MCF 10A (cell line): ENCODE measurements at regions not wholly inside any gene's neighbourhood (a gene's known extent, or its start where the extent isn't known, plus 50 kb on each side); places are given as distances from the start of the nearest gene placed in this dataset.

Experiments
- BruUV-seq: library from RNA; stranded (reverse); fragments of 400-500 nt; replicated peaks from 2 replicates; lab custom pipeline; 2021; lab: Mats Ljungman, UMichigan
- CTCF ChIA-PET: fragments of 300-600 bp; sonication (Branson Sonifier 250); formaldehyde crosslinking; extraction: SDS; loops from one replicate; lab custom pipeline; 2021; ENCODE audit warnings: antibody characterized with exemption, inconsistent platforms; lab: Yijun Ruan, JAX
- POLR2A ChIA-PET: fragments of 300-600, 350-650 bp; sonication (Branson Sonifier 250); formaldehyde crosslinking; extraction: SDS; loops from one replicate; lab custom pipeline; 2020; ENCODE audit warnings: antibody characterized with exemption, inconsistent platforms; lab: Yijun Ruan, JAX
- DNase-seq: peaks from one replicate; pipeline ENCODE4 v3.0.0-alpha.2; 2018; ENCODE audit not compliant: unreplicated experiment
- H3K27ac Mint-ChIP-seq: one replicate; pipeline ENCODE4 v1.8.0; 2022; ENCODE audit warnings: mild to moderate bottlenecking, low read depth, mixed read lengths; ENCODE audit not compliant: unreplicated experiment
- H3K27me3 Mint-ChIP-seq: one replicate; pipeline ENCODE4 v1.8.0; 2022; ENCODE audit warnings: mixed read lengths; ENCODE audit not compliant: insufficient read depth, unreplicated experiment
- H3K36me3 Mint-ChIP-seq: one replicate; pipeline ENCODE4 v1.8.0; 2022; ENCODE audit warnings: mild to moderate bottlenecking, moderate library complexity, mixed read lengths; ENCODE audit not compliant: insufficient read depth, unreplicated experiment
- H3K4me1 Mint-ChIP-seq: one replicate; pipeline ENCODE4 v1.8.0; 2022; ENCODE audit warnings: mixed read lengths; ENCODE audit not compliant: insufficient read depth, unreplicated experiment
- H3K4me3 Mint-ChIP-seq: one replicate; pipeline ENCODE4 v1.8.0; 2022; ENCODE audit warnings: mild to moderate bottlenecking, moderate library complexity, mixed read lengths; ENCODE audit not compliant: unreplicated experiment
- H3K9me3 Mint-ChIP-seq: one replicate; pipeline ENCODE4 v1.8.0; 2022; ENCODE audit warnings: mixed read lengths; ENCODE audit not compliant: unreplicated experiment
- CTCF ChIP-seq: fragments of 200-600 bp; IDR thresholded peaks from one replicate; pipeline ENCODE4 v1.8.0; 2022; ENCODE audit warnings: antibody characterized with exemption, mild to moderate bottlenecking; ENCODE audit not compliant: unreplicated experiment
- intact Hi-C: fragments of 100-400 bp; cut with micrococcal nuclease; formaldehyde crosslinking; loops from 2 replicates; pipeline ENCODE4 v1.14.1; 2022

DNA sequence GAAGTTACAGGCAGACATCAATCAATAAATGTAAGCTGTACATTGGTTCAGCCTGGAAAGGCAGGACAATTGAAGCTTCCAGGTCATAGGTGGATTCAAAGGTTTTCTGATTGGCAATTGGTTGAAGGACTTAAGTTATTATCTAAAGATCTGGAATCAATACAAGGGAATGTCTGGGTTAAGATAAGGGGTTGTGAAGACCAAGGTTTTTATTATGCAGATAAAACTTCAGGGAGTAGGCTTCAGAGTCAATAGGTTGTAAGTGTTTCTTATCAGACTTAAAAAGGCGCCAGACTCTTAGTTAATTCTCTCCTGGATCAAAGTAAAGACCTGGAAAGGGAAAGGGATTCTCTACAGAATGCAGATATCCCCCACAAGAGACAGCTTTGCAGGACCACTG, 935.4 kb downstream of the TBC1D22A start:
- intact Hi-C loops, result no loop called here
- no TSS peak for BruUV-seq
- Mint-ChIP-seq H3K4me3 (no peak overlapping the region), H3K27ac (no peak overlapping the region), H3K9me3 (no peaks in the 10 kb centered on the region), H3K4me1 (no peaks in the 10 kb centered on the region), H3K27me3 (peaks cover 17% of the 10 kb centered on the region), H3K36me3 (no peaks in the 10 kb centered on the region)
- ChIA-PET CTCF (no interaction called here), POLR2A (no interaction called here)
- DNase-seq, result no peak
- no peak for TF ChIP-seq CTCF

DNA sequence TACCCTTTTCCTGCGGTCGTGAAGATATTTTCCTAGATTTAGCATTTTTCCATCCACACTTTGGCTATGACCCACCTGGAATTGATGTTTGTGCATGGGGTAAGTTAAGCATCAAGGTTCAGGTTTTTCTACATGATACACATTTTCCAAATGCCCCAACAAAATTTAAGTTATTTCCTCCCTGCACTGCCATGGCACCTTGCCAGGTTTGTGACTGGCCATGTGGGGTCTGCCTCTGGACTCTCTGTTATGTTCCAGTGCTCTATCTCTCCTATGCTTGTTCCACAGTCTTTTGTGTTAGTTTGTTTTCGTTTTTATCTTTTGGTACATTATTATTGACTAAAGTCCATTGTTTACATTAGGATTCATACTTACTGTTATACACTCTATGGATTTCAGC, 934.3 kb downstream of the TBC1D22A start:
- intact Hi-C loops, result no loop called here

GRCh38 chr22:47695176-47695575, 932.7 kb downstream of the TBC1D22A start:
- no peak for TF ChIP-seq CTCF
- intact Hi-C loops, result no loop called here
- Mint-ChIP-seq H3K27ac (no peak overlapping the region), H3K36me3 (no peaks in the 10 kb centered on the region), H3K9me3 (no peaks in the 10 kb centered on the region), H3K4me1 (peaks cover 7% of the 10 kb centered on the region), H3K4me3 (no peak overlapping the region), H3K27me3 (peaks cover 17% of the 10 kb centered on the region)
- BruUV-seq, result no TSS peak
- ChIA-PET CTCF (no interaction called here), POLR2A (no interaction called here)
- no peak for DNase-seq

More for the DNA sequence above, 934.3 kb downstream of the TBC1D22A start:
- H3K4me3 Mint-ChIP-seq, result no peak overlapping the region
- H3K36me3 Mint-ChIP-seq, result no peaks in the 10 kb centered on the region
- ChIA-PET CTCF (no interaction called here), POLR2A (no interaction called here)
- H3K9me3 Mint-ChIP-seq, result no peaks in the 10 kb centered on the region
- no peak overlapping the region for H3K27ac Mint-ChIP-seq
- no peak for TF ChIP-seq CTCF
- BruUV-seq, result no TSS peak
- no peaks in the 10 kb centered on the region for H3K4me1 Mint-ChIP-seq
- peaks cover 17% of the 10 kb centered on the region for H3K27me3 Mint-ChIP-seq
- DNase-seq, result no peak

DNA sequence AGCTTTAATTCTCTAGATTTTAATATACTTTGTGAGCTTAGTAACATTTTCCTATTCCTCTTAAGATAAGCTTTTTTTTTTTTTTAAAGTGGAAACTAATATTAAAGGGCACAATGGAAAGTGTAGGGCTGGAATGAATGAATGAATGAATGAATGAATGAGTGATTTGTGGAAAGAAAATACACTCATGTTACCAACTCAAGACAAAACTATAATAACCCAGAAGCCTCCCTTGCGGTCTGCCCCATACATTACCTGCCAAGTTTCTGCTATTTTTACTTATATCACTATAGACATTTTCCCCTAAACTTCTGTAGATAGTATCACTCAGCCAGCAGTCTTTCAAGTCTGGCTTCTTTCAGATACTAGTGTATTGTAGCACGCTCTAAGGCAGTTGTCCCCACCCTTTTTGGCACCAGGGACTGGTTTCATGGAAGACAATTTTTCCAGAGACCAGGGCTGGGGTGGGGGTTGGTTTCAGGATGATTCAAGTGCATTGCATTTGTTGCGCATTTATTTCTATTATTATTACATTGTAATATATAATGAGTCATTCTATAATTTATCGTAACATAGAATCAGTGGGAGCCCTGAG, 932.2 kb downstream of the TBC1D22A start:
- intact Hi-C loops, result no loop called here
- Mint-ChIP-seq H3K27ac (no peak overlapping the region), H3K9me3 (no peaks in the 10 kb centered on the region), H3K4me3 (no peak overlapping the region), H3K36me3 (no peaks in the 10 kb centered on the region), H3K27me3 (peaks cover 12% of the 10 kb centered on the region), H3K4me1 (peaks cover 7% of the 10 kb centered on the region)
- ChIA-PET CTCF (interaction anchor here (0.6 to 0.7 kb wide), 2 partner anchors 62 to 143 kb away, joined by 3 read pairs; no protein-coding TSS in a partner anchor), POLR2A (no interaction called here)
- no peak for TF ChIP-seq CTCF
- no TSS peak for BruUV-seq
- DNase-seq, result no peak
